ENCODE measurements at regions not wholly inside any gene's neighbourhood (a gene's known extent, or its start where the extent isn't known, plus 50 kb on each side); places are given as distances from the start of the nearest gene placed in this dataset.

GRCh38 chr22:48755059-48755949 lies 1072.4 kb downstream of the BRD1 start:
- Histone ChIP-seq H3K9ac (ENCODE audit: insufficient read depth, low read depth, low read length) (no peak overlapping the region), H3K79me2 (ENCODE audit: insufficient read depth, low read length) (no peaks in the 10 kb centered on the region), H4K20me1 (ENCODE audit: insufficient read depth, low read length) (peaks cover 16% of the 10 kb centered on the region; the same call in 1 of the 2 replicates), H3K4me1 (ENCODE audit: insufficient read depth, low read length) (no peaks in the 10 kb centered on the region), H2AFZ (ENCODE audit: low read length) (no peak overlapping the region), H3K4me2 (ENCODE audit: low read depth, low read length) (no peak overlapping the region), H3K4me3 (replicated peaks in 1 of 3; ENCODE audit: insufficient read depth in 1 of 3, low read depth in 2 of 3, low read length in 3 of 3) (no peak overlapping the region), H3K27me3 (ENCODE audit: control insufficient read depth in 1 of 2, insufficient read depth in 2 of 2, low read length in 2 of 2) (no peaks in the 10 kb centered on the region), H3K9me3 (ENCODE audit: low read length) (no peaks in the 10 kb centered on the region), H3K27ac (ENCODE audit: extremely low read length, insufficient read depth, low read length) (no peak overlapping the region), H3K36me3 (replicated peaks in 1 of 2; ENCODE audit: control insufficient read depth in 1 of 2, insufficient read depth in 2 of 2, low read length in 2 of 2) (0 out of 5 replicates have a peak, but pooled peaks cover 0 to 6% of the 10 kb centered on the region in 2 experiments)
- intact Hi-C loops (cut with micrococcal nuclease; ENCODE audit: unreplicated experiment), result no loop called here
- TF ChIP-seq PPARG (CRISPR knock-in tag; conservative IDR thresholded peaks at IDR 0.05), result no peak
- no peak for TF ChIP-seq FOXP4 (CRISPR knock-in tag; IDR thresholded peaks at IDR 0.05)
- no peak for TF ChIP-seq GLMP (CRISPR knock-in tag; IDR thresholded peaks at IDR 0.05; ENCODE audit: borderline replicate concordance)
- no peak for ATAC-seq
- BruUV-seq (replicated peaks), result no TSS peak
- CTCF ChIA-PET (ENCODE audit: low intra/inter-chr PET ratio, low total read pairs), result no interaction called here
- in situ Hi-C loops (cut with HindIII; ENCODE audit: extremely low pct_ligation_motif_present, low pct_unique_long_range_greater_than_20kb), result no loop called here
- POLR2A ChIA-PET, result no interaction called here
- WGBS (ENCODE audit: low lambda C conversion rate), result 79% methylated on average over 2 of the region's 19 CpGs
- no peak for DNase-seq (ENCODE audit: low spot score)
- no peak for FAIRE-seq

Data from HepG2 (cell line).